ENCODE measurements at regions not wholly inside any gene's neighbourhood (a gene's known extent, or its start where the extent isn't known, plus 50 kb on each side); places are given as distances from the start of the nearest gene placed in this dataset.

GRCh38 chr5:96058084-96058483 is 96.4 kb upstream of the ELL2 start:
- DNase-seq, result no peak

- DNase-seq, result no peak
These were observed 92.8 kb upstream of the ELL2 start for GRCh38 chr5:96054311-96055030.

GRCh38 chr5:96053063-96053735 is 91.5 kb upstream of the ELL2 start:
- no peak for DNase-seq

- no peak for DNase-seq
These were observed 90.7 kb upstream of the ELL2 start for GRCh38 chr5:96052374-96052773.

- no peak for DNase-seq
These were observed 89.8 kb upstream of the ELL2 start for GRCh38 chr5:96051401-96051830.

GRCh38 chr5:96050273-96050880 is 88.7 kb upstream of the ELL2 start:
- DNase-seq, result no peak

GRCh38 chr5:96049398-96050272 is 88.0 kb upstream of the ELL2 start:
- no peak for DNase-seq

GRCh38 chr5:96048763-96049162 is 87.1 kb upstream of the ELL2 start:
- no peak for DNase-seq

- DNase-seq, result no peak
These were observed 84.2 kb upstream of the ELL2 start for GRCh38 chr5:96045888-96046287.

- no peak for DNase-seq
These were observed 81.8 kb upstream of the ELL2 start for GRCh38 chr5:96043446-96043845.

GRCh38 chr5:96037128-96037527 is 75.5 kb upstream of the ELL2 start:
- no peak for DNase-seq

- no peak for DNase-seq
These were observed 74.7 kb upstream of the ELL2 start for GRCh38 chr5:96036301-96036700.

- DNase-seq, result no peak
These were observed 74.1 kb upstream of the ELL2 start for GRCh38 chr5:96035796-96036195.

- DNase-seq, result no peak
These were observed 71.5 kb upstream of the ELL2 start for GRCh38 chr5:96033116-96033515.

- no peak for DNase-seq
These were observed 70.2 kb upstream of the ELL2 start for GRCh38 chr5:96031811-96032261.

- DNase-seq, result no peak
These were observed 69.5 kb upstream of the ELL2 start for GRCh38 chr5:96031180-96031579.

GRCh38 chr5:96026406-96027041 is 64.9 kb upstream of the ELL2 start:
- no peak for DNase-seq

- no peak for DNase-seq
These were observed 63.2 kb upstream of the ELL2 start for GRCh38 chr5:96024683-96025475.

GRCh38 chr5:96023518-96023917 is 61.9 kb upstream of the ELL2 start:
- no peak for DNase-seq

GRCh38 chr5:96022971-96023370 is 61.3 kb upstream of the ELL2 start:
- no peak for DNase-seq

GRCh38 chr5:96017951-96018350 is 56.3 kb upstream of the ELL2 start:
- no peak for DNase-seq

- DNase-seq, result no peak
These were observed 54.6 kb upstream of the ELL2 start for GRCh38 chr5:96016216-96016615.

All from NCI-H345 (cell line).